GM19035 (cell line): ENCODE measurements at regions not wholly inside any gene's neighbourhood (a gene's known extent, or its start where the extent isn't known, plus 50 kb on each side); places are given as distances from the start of the nearest gene placed in this dataset.
A peak's percentile ranks its signal among the peaks of the same experiment; 100 is the strongest.
"Not testable (repeated sequence)": the region's sequence is repeated elsewhere in the genome, so short reads cannot be mapped to it uniquely, and the experiment has no call there.

ENCODE experiments used
- ATAC-seq: cut with Tn5 transposase; IDR thresholded peaks from one replicate; pipeline ENCODE4 v1.9.1; 2021; ENCODE audit not compliant: unreplicated experiment

- no peak for ATAC-seq
Measured at GRCh38 chr12:128088926-128089325, 178.0 kb upstream of the TMEM132C start.

DNA sequence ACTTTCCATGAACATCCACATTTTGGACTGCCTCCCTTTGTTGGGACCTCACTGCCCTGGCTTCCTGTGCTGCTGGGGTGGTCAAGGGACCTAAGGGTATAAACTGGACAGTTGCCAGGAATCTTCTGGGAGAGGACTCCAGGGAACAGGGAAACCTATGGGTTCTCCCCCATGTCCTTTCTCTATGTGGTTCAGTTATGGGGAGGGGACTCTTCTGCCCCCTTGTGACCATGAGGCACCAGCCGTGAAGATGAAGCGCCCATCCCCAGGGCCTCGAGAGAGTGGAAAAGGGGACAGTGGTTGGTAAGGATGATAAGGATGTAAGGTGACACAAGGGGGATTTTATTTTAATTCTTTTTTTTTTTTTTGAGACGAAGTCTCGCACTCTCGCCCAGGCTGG lies 177.0 kb upstream of the TMEM132C start:
- ATAC-seq: no peak

DNA sequence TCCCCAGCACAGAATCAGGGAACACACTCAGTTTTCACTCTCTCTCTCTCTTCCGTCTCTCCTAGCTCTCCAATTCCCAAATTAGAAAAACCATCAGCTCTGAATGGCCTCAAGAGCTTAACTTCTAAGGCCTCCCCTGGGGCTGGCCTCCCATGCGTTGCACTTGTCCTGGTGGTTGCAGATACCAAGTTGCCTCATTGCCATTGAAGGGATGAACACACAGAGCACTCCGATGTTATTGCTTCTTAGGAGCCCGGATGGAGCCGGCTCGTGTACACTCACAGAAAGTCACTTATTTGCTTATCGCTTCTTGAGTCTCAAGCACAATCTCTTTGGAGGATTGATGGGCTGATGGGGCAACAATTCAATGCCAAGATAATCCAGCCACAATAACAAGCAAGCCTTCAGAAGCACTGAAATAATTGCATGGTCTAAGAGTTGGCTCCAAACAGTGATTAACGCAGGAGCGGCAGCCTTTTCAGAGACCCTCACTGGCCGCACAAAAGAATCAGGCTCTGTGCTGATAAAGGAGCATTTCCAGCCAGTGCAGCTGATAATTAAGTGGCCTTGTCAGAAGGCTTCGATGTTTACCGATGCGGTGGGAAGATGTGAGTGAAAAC lies 175.8 kb upstream of the TMEM132C start:
- ATAC-seq: no peak

- ATAC-seq: no peak
Measured at GRCh38 chr12:128091951-128092382, 175.0 kb upstream of the TMEM132C start.

DNA sequence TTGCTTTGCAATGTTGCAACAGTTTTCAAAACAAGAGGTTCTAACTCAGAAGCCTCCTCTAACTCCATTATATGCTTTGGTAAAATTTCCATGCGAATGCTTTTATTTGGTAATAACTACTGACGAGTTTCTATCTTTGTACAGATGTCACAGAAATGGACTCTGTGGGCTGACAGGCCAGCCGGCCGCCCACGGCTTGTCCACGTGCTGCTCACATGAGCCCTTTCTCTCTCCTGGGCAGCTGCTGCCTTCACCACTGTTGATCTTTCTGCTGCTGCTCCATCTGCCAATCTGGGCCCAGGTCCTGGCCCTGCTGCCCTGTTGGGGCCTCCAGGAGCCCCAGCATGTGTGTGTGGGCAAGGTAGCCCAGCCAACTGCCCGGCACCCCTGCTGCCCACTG lies 168.2 kb upstream of the TMEM132C start:
- no peak for ATAC-seq

DNA sequence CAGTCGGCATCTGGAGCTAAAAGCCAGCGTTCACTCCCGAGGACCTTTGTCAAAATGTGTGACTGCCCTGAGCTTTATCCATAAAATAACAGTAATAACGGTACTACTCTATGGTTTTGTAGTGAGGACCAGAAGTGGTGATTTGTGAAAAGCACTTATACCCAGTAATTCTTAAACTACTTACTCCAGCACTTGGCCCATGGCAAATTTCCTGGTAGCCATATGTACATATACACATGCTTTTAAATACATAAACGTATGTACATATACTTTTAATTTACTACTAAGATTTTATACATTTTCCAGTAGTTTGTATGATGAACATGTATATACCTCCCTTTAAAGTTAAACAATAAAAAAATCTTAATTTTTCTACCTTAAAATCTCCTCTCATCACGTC lies 163.8 kb upstream of the TMEM132C start:
- ATAC-seq: no peak

DNA sequence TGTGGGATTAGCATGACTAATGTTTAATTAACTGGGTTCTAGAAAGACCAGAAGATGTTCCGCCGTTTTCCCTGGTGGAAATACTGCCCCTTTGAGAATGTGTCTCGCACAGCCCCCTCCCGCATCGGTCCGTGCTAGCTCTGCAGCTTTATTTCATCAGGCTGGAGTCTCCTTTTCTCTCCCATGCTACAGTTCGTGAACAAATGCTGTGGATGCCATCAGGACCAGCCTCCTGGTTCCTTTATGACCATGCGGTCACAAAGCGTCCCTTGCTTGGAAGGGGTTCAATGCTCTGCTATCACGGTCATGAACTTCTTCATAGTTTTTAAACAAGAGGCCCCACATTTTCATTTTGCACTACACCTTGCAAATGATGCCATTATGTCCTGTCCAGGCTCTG lies 157.7 kb upstream of the TMEM132C start:
- ATAC-seq: no peak

GRCh38 chr12:128109636-128110035 lies 157.3 kb upstream of the TMEM132C start:
- no peak for ATAC-seq

GRCh38 chr12:128111333-128111732 lies 155.6 kb upstream of the TMEM132C start:
- no peak for ATAC-seq

DNA sequence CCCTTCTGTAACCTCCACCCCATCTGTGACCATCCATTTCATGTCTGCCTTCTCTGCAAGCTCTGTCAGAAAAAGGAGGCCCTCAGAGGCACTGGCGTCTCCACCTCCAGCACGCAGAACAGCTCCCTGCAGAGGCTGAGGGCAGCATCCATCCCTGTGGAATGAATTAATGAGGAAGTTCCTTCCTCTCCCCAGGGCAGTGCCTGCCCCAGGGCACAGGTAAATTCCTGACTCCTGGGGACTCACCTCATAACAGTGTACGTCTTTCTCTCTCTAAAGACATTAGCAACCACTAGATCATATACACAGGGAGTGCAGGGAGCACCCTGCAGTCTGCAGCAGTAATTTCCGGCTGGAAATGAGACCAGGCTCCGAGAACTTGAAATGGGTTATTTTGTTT lies 155.0 kb upstream of the TMEM132C start:
- ATAC-seq: no peak

GRCh38 chr12:128113250-128113649 lies 153.7 kb upstream of the TMEM132C start:
- not testable (repeated sequence) for ATAC-seq

- no peak for ATAC-seq
Measured at GRCh38 chr12:128114485-128114884, 152.5 kb upstream of the TMEM132C start.

GRCh38 chr12:128116537-128116936 lies 150.4 kb upstream of the TMEM132C start:
- no peak for ATAC-seq

DNA sequence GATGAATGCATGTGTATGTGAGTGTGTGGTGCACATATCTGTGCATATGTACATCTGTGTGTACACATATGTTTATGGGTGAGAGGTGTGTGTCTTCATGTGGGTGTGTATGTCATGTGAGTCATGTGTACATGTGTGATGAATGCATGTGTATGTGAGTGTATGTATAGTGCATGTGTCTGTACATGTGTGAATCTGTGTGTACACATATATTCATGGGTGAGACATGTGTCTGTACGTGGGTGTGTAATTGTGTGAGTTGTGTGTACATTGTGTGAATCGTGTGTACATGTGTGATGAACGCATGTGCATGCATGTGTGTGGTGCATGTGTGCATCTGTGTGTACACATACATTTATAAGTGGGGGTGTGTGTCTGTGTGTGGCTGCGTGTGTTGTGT lies 146.9 kb upstream of the TMEM132C start:
- no peak for ATAC-seq

GRCh38 chr12:128121424-128121823 lies 145.5 kb upstream of the TMEM132C start:
- no peak for ATAC-seq

DNA sequence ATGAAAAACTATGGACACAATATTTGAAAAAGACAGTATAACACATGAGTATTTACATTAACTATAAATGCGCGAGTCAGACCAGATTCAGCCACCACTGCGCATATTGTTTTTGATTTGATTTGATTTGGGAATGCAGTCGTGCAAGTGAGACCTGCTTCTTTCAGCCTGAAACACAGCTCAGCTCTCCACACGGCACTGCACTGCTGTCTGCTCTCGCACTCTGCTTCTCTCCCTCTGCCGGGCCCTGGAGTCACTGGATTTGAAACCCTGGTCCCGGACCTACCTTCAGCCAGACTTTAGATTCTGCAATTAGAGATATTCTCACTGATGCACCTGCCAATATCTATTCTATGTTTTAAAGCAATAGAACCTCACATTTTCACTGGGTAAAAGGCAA lies 143.9 kb upstream of the TMEM132C start:
- ATAC-seq: no peak

DNA sequence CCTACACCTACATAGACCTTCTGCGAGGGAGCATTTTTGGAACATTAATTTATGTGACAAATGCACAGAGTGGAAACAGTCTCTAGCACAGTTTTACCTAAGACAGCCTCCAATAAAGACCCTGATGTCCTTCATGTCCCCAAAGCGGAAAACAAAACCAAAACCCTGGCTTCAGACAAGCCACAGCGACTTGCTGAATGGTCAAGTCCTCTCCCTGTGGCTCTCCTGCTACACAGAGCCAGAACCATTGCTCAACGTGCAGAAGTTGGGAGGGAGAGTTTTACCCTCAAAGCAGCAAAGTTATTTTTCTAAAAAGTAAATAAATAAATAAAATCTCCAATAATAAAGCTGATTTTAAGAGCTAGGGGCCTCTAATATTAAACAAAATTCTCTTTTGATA lies 135.0 kb upstream of the TMEM132C start:
- no peak for ATAC-seq

DNA sequence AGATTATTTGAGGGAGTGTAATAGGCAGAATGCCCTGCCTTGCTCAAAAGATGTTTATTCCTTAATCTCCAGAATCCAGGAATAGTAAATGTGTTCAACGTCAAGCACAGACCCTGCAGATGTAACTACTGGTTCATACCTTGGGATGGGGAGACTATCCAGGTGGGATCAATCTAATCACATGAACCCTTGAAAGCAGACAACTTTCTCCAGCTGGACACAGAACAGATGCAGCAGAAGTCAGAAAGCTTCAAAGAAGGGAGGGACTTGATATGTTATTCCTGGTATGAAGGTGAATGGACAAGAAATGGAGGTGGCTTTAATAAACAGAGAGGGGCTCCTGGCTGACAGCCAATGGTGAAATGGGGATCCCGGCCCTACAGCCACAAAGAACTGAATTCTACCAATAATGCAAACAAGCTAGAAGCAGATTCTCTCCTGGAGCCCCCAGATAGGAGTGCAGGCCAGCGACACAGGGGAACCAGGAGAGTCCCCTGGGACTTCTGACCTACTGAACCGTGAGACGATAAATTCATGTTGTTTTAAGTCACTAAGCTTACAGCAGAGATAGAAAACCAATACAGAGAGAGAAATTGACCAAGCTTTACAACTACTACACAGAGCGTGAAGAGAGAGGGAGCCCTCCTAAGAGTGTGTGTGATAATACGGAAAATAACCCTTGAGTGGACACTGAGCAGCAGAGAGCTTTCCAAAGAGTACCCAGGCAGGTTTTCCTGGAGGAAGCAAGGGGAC lies 133.5 kb upstream of the TMEM132C start:
- ATAC-seq: no peak

DNA sequence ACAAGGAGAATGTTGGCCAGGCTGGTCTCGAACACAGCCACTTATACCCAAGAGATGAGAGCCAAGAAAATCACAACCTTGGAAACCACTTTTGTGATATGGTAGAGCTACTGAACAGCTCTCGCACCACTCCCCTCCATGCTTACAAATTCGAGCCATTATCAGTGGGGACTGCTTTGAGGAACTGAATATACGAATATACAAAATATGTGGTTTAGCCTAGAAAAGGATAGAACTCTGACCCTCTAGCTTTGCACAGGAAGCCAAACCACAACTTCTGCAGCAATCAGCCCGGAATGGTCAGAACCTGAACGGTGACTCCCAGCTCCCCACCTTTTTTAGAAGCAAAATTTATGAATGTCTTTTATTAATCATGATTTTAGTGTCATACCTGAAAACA lies 129.8 kb upstream of the TMEM132C start:
- ATAC-seq: peak; percentile 78

DNA sequence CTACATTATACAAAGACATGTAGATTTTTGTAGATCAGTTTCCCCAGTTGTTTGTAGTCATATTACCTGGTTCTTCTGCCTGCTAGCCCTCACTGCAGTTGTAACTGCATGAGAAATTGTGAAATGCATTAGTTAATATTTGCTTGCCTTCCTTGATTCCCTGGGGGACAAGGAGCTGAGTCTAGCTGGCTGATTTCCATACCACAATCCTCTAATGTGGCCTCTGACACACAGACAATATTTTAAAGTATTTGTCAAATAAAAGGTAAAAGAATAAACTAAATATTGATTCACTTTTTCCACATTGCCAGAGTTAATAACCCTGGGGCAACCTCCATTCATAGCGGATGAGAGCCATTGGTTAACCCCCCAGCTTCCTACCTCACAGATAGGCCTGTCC lies 128.8 kb upstream of the TMEM132C start:
- ATAC-seq: no peak

DNA sequence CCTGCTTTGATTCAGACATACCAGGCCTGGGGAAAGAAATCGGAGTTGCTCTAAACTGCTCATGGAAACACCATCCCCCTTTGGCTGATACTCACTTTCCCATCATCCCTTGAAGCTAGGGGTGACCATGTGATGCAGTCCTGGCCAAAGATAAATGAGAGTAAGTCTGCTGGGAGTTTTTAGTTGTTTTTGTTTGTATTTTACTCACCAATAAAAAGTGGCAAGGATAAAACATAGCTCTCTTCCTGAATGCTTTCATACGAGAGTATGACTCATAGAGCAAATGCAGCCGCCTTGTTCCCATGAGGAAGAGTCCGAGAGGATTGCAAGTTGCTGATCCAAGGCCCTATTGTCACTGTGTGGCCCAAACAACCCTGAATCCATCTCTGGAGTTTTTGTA lies 126.4 kb upstream of the TMEM132C start:
- ATAC-seq: no peak

DNA sequence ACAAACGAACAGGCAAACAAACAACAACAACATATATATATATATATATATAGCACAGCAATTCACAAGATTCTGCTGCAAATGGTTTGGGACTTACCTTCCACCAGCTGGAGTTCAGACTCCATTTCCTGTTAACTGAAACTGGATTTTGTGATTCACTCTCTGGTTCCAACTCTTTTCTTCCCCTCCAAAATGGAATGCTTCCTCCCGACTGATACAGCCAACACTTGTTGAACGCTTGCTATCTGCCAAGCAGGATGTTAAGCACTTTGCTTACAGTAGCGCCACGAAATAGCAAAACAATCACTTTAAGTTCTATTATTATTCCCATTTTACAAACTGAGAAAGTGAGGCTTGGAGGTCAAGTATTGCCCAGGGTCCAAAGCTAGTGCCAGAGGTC lies 116.0 kb upstream of the TMEM132C start:
- no peak for ATAC-seq

DNA sequence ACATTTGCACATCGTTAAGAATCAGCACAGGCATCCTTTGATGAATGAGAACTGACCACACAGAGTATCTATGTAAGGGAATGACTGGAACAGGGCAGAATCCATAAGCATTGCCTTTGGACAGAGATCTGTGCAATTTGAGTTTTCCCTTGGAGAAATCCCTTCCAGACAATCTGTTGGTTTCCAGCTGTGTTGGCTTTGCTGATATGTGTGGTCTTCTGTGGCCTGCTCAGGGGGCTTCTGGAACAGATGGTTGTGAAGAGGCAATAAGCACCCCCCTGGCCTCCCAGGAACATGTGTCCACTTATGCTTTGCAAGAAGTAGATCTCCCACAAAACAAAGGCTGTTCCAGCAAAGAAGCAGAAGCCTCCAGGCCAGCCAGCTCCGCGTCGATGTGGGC lies 111.4 kb upstream of the TMEM132C start:
- ATAC-seq: no peak
